ENCODE measurements at regions not wholly inside any gene's neighbourhood (a gene's known extent, or its start where the extent isn't known, plus 50 kb on each side); places are given as distances from the start of the nearest gene placed in this dataset.

DNA sequence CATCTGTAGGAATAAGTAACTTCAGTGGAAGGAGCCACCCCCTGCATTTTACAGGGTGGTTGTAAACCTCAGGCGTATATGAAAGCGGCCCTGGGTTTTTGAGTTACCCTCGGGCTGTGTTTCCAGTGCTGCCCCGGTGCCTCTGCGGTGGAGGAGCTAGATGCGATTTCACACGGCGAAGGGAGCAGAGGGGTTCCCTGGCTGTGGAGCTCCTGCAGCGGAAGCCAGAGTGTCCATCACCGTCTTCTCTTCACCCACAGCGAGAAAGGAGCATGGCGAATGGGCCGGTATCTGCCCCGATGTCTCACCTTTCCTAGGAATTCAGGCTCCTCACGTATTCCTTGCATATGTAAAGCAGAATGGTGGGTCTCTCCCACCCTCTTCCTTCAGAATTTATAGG lies 253.6 kb downstream of the THBS2 start:
- DNase-seq (ENCODE audit: low spot score in 2 of 2), result no peak
- no peak for TF ChIP-seq POLR2A (IDR thresholded peaks at IDR 0.05)
- TF ChIP-seq, protein P1, sequence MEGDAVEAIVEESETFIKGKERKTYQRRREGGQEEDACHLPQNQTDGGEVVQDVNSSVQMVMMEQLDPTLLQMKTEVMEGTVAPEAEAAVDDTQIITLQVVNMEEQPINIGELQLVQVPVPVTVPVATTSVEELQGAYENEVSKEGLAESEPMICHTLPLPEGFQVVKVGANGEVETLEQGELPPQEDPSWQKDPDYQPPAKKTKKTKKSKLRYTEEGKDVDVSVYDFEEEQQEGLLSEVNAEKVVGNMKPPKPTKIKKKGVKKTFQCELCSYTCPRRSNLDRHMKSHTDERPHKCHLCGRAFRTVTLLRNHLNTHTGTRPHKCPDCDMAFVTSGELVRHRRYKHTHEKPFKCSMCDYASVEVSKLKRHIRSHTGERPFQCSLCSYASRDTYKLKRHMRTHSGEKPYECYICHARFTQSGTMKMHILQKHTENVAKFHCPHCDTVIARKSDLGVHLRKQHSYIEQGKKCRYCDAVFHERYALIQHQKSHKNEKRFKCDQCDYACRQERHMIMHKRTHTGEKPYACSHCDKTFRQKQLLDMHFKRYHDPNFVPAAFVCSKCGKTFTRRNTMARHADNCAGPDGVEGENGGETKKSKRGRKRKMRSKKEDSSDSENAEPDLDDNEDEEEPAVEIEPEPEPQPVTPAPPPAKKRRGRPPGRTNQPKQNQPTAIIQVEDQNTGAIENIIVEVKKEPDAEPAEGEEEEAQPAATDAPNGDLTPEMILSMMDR (IDR thresholded peaks at IDR 0.05), result no peak
- 92 to 94% methylated on average over 15 of the region's 15 CpGs for WGBS, 2 donors
- intact Hi-C loops (cut with DNase I; ENCODE audit: low total_unique reads), result no loop called here
- H3K4me3 ChIP-seq (ENCODE audit: low read depth, poor library complexity, severe bottlenecking), result no peak overlapping the region

- WGBS, 2 donors, result 50 to 67% methylated on average over 13 of the region's 13 CpGs
- no peak for DNase-seq (ENCODE audit: low spot score in 2 of 2)
- intact Hi-C loops (cut with DNase I; ENCODE audit: low total_unique reads), result no loop called here
- TF ChIP-seq, protein P1 (IDR thresholded peaks at IDR 0.05), result no peak
- no peak for TF ChIP-seq POLR2A (IDR thresholded peaks at IDR 0.05)
- H3K4me3 ChIP-seq (ENCODE audit: low read depth, poor library complexity, severe bottlenecking), result no peak overlapping the region
Observed at GRCh38 chr6:168999392-168999791, 254.3 kb downstream of the THBS2 start.

- H3K4me3 ChIP-seq (ENCODE audit: low read depth, poor library complexity, severe bottlenecking), result no peak overlapping the region
- WGBS, 2 donors, result 61 to 68% methylated on average over 9 of the region's 9 CpGs
- DNase-seq (ENCODE audit: low spot score in 2 of 2), result no peak
- no peak for TF ChIP-seq POLR2A (IDR thresholded peaks at IDR 0.05)
- TF ChIP-seq, protein P1 (IDR thresholded peaks at IDR 0.05), result no peak
- intact Hi-C loops (cut with DNase I; ENCODE audit: low total_unique reads), result no loop called here
Observed at GRCh38 chr6:168996356-168996625, 257.4 kb downstream of the THBS2 start.

DNA sequence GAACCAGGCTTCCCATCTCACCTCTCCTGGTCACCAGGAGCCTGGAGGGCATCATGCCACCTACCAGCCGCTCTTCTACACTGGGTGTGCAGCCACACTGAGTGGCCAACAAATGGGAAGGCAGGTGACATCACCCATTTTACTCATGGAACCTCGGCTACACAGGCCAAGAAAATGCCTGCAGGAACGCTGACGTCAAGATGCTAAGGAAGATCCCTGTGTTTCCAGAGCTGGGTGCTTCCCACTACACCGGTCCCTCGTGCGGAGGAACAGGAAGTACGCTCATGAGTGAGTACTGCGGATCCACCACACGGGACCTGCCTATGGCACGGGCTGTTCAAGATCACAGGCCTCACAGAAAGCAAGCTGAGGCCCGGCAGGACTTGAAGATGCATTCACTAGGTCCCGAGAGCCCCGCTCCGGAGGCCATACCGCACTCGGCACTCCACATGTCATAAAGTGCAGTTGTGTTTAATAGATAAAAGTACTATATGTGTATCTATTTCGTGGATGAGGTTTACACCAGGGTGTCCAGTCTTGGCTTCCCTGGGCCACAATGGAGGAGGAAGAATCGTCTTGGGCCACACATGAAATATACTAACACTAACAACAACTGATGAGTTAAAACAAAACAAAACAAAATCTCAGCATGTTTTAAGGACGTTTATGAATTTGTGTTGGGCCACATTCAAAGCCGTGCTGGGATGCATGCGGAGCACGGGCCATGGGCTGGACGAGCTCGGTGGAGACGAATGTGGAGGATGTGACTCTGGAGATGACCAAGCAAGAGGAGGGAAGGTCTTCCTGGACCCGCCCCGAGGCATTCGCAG lies 257.9 kb downstream of the THBS2 start:
- 86% methylated on average over 29 of the region's 29 CpGs for WGBS, 2 donors
- no peak for TF ChIP-seq POLR2A (IDR thresholded peaks at IDR 0.05)
- TF ChIP-seq, protein P1 (IDR thresholded peaks at IDR 0.05), result no peak
- intact Hi-C loops (cut with DNase I; ENCODE audit: low total_unique reads), result no loop called here
- DNase-seq (ENCODE audit: low spot score in 2 of 2), result no peak
- no peak overlapping the region for H3K4me3 ChIP-seq (ENCODE audit: low read depth, poor library complexity, severe bottlenecking)

DNA sequence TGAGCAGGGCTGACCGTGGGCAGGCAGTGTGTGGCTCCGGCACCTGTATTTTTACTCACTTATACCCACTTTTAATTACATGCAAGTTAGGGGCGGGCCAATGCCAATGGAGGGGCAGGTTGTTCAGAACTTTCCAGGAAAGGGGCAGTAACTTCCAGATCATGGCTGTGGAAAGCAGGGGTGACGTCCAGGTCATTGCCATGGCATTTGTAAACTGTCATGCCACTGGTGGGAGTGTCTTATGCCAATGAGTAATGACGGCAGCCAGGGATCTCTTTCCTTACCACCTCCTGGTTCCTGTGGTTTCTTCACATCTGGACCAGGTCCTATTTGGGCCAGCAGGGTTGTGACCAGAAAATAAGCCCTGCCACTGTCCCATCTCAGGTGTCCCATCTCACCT lies 258.7 kb downstream of the THBS2 start:
- no peak overlapping the region for H3K4me3 ChIP-seq (ENCODE audit: low read depth, poor library complexity, severe bottlenecking)
- intact Hi-C loops (cut with DNase I; ENCODE audit: low total_unique reads), result no loop called here
- 91 to 93% methylated on average over 5 of the region's 5 CpGs for WGBS, 2 donors
- DNase-seq (ENCODE audit: low spot score in 2 of 2), result no peak
- no peak for TF ChIP-seq POLR2A (IDR thresholded peaks at IDR 0.05)
- TF ChIP-seq, protein P1 (IDR thresholded peaks at IDR 0.05), result no peak
